ENCODE measurements at regions not wholly inside any gene's neighbourhood (a gene's known extent, or its start where the extent isn't known, plus 50 kb on each side); places are given as distances from the start of the nearest gene placed in this dataset.

DNA sequence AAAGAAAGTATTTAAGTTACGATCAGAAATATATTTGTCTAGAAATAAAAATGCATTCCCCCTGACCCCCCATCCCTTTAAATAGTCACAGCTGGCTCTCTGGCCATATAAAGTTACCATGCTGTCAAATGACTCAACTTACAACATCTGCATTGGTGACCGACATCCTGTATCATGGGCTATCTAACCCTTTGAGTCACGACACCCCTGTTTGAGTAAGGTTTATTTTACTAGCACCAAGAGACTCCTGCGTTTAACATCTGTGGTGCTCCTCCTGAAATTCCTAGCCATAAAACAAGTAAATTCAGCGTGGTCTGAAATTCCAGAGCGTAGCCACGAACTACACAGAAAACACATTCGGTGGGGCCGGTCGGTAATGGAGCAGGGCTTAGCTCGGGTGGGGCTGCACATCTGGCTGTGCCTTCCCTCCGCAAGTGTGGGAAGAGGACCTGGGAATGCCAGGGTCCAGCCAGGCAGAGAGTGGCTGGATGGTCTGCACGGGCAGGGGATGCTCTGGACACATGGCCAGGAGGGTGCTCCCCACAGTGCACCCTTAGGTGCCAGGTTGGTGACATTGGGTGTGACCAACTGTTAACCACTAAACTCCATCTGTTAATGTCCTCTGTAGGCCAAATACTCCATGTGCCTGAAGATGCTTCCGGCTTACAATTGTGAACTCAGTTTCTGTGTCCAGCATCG lies 53.0 kb upstream of the CLDN14 start:
- no peak for TF ChIP-seq ZNF607 (CRISPR knock-in tag; IDR thresholded peaks at IDR 0.05; ENCODE audit: borderline replicate concordance)
- TF ChIP-seq, protein P1, sequence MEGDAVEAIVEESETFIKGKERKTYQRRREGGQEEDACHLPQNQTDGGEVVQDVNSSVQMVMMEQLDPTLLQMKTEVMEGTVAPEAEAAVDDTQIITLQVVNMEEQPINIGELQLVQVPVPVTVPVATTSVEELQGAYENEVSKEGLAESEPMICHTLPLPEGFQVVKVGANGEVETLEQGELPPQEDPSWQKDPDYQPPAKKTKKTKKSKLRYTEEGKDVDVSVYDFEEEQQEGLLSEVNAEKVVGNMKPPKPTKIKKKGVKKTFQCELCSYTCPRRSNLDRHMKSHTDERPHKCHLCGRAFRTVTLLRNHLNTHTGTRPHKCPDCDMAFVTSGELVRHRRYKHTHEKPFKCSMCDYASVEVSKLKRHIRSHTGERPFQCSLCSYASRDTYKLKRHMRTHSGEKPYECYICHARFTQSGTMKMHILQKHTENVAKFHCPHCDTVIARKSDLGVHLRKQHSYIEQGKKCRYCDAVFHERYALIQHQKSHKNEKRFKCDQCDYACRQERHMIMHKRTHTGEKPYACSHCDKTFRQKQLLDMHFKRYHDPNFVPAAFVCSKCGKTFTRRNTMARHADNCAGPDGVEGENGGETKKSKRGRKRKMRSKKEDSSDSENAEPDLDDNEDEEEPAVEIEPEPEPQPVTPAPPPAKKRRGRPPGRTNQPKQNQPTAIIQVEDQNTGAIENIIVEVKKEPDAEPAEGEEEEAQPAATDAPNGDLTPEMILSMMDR (CRISPR knock-in tag; IDR thresholded peaks at IDR 0.05), result no peak
- no peak for TF ChIP-seq POLR2A (IDR thresholded peaks at IDR 0.05; ENCODE audit: insufficient read depth in 1 of 2, low read depth in 2 of 2, low read length in 2 of 2)
- TF ChIP-seq KAT7 (CRISPR knock-in tag; IDR thresholded peaks at IDR 0.05; ENCODE audit: borderline replicate concordance), result no peak
- TF ChIP-seq, protein P2, sequence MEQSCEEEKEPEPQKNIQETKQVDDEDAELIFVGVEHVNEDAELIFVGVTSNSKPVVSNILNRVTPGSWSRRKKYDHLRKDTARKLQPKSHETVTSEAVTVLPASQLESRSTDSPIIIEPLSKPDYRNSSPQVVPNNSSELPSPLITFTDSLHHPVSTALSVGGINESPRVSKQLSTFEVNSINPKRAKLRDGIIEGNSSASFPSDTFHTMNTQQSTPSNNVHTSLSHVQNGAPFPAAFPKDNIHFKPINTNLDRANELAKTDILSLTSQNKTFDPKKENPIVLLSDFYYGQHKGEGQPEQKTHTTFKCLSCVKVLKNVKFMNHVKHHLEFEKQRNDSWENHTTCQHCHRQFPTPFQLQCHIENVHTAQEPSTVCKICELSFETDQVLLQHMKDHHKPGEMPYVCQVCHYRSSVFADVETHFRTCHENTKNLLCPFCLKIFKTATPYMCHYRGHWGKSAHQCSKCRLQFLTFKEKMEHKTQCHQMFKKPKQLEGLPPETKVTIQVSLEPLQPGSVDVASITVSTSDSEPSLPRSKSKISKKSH (CRISPR knock-in tag; IDR thresholded peaks at IDR 0.05; ENCODE audit: borderline replicate concordance), result no peak
- TF ChIP-seq, protein P3, sequence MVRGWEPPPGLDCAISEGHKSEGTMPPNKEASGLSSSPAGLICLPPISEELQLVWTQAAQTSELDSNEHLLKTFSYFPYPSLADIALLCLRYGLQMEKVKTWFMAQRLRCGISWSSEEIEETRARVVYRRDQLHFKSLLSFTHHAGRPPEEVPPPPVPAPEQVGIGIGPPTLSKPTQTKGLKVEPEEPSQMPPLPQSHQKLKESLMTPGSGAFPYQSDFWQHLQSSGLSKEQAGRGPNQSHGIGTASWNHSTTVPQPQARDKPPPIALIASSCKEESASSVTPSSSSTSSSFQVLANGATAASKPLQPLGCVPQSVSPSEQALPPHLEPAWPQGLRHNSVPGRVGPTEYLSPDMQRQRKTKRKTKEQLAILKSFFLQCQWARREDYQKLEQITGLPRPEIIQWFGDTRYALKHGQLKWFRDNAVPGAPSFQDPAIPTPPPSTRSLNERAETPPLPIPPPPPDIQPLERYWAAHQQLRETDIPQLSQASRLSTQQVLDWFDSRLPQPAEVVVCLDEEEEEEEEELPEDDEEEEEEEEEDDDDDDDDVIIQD (CRISPR knock-in tag; IDR thresholded peaks at IDR 0.05; ENCODE audit: low read depth), result no peak
- TF ChIP-seq, protein P4, sequence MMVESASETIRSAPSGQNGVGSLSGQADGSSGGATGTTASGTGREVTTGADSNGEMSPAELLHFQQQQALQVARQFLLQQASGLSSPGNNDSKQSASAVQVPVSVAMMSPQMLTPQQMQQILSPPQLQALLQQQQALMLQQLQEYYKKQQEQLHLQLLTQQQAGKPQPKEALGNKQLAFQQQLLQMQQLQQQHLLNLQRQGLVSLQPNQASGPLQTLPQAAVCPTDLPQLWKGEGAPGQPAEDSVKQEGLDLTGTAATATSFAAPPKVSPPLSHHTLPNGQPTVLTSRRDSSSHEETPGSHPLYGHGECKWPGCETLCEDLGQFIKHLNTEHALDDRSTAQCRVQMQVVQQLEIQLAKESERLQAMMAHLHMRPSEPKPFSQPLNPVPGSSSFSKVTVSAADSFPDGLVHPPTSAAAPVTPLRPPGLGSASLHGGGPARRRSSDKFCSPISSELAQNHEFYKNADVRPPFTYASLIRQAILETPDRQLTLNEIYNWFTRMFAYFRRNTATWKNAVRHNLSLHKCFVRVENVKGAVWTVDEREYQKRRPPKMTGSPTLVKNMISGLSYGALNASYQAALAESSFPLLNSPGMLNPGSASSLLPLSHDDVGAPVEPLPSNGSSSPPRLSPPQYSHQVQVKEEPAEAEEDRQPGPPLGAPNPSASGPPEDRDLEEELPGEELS (CRISPR knock-in tag; IDR thresholded peaks at IDR 0.05), result no peak
- TF ChIP-seq, protein P5, sequence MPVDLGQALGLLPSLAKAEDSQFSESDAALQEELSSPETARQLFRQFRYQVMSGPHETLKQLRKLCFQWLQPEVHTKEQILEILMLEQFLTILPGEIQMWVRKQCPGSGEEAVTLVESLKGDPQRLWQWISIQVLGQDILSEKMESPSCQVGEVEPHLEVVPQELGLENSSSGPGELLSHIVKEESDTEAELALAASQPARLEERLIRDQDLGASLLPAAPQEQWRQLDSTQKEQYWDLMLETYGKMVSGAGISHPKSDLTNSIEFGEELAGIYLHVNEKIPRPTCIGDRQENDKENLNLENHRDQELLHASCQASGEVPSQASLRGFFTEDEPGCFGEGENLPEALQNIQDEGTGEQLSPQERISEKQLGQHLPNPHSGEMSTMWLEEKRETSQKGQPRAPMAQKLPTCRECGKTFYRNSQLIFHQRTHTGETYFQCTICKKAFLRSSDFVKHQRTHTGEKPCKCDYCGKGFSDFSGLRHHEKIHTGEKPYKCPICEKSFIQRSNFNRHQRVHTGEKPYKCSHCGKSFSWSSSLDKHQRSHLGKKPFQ (CRISPR knock-in tag; IDR thresholded peaks at IDR 0.05; ENCODE audit: insufficient replicate concordance), result no peak
- no peak for TF ChIP-seq RAD21 (CRISPR knock-in tag; IDR thresholded peaks at IDR 0.05)

Data from HepG2 (cell line).